SK-N-SH treated with all-trans-retinoic acid at 6 μM for 48 hours (cell line): ENCODE measurements at regions not wholly inside any gene's neighbourhood (a gene's known extent, or its start where the extent isn't known, plus 50 kb on each side); places are given as distances from the start of the nearest gene placed in this dataset.
A peak's percentile ranks its signal among the peaks of the same experiment; 100 is the strongest.

ENCODE experiments used
- ATAC-seq: fragments of 200-7000 bp; cut with Tn5 transposase; 3 replicates; pipeline ENCODE4 v1.9.1; 2020; ENCODE audit warnings: mild to moderate bottlenecking, moderate library complexity
- BACH2 ChIP-seq: fragments of 250-450 bp; sonication (Bioruptor Pico); IDR thresholded peaks from 2 replicates; pipeline ENCODE4 v1.9.0; 2021; ENCODE audit warnings: mild to moderate bottlenecking, borderline replicate concordance
- CSDC2 ChIP-seq: fragments of 250-450 bp; sonication (Bioruptor Pico); IDR thresholded peaks from 2 replicates; pipeline ENCODE4 v1.5.0; 2020; ENCODE audit warnings: mild to moderate bottlenecking, moderate library complexity
- CSRNP3 ChIP-seq: fragments of 250-450 bp; sonication (Bioruptor Pico); IDR thresholded peaks from 2 replicates; pipeline ENCODE4 v1.5.1; 2021; ENCODE audit warnings: mild to moderate bottlenecking, moderate library complexity
- ESRRG ChIP-seq: fragments of 250-450 bp; sonication (Bioruptor Pico); IDR thresholded peaks from 2 replicates; pipeline ENCODE4 v1.6.1; 2021; ENCODE audit warnings: mild to moderate bottlenecking
- GLIS3 ChIP-seq: fragments of 250-450 bp; sonication (Bioruptor Pico); IDR thresholded peaks from 2 replicates; pipeline ENCODE4 v1.5.0; 2020; ENCODE audit warnings: mild to moderate bottlenecking, moderate library complexity
- ISL1 ChIP-seq: fragments of 250-450 bp; sonication (Bioruptor Pico); IDR thresholded peaks from 2 replicates; pipeline ENCODE4 v2.1.2; 2022; ENCODE audit warnings: mild to moderate bottlenecking, moderate library complexity
- OSR1 ChIP-seq: fragments of 250-450 bp; sonication (Bioruptor Pico); IDR thresholded peaks from 2 replicates; pipeline ENCODE4 v1.8.0; 2022; ENCODE audit warnings: moderate library complexity, mild to moderate bottlenecking, inconsistent platforms
- PATZ1 ChIP-seq: fragments of 250-450 bp; sonication (Bioruptor Pico); IDR thresholded peaks from 2 replicates; pipeline ENCODE4 v1.8.0; 2020; ENCODE audit warnings: mild to moderate bottlenecking, moderate library complexity, borderline replicate concordance
- PPARA ChIP-seq: fragments of 250-450 bp; sonication (Bioruptor Pico); IDR thresholded peaks from 2 replicates; pipeline ENCODE4 v1.5.0; 2020; ENCODE audit warnings: mild to moderate bottlenecking, borderline replicate concordance
- RARB ChIP-seq: fragments of 250-450 bp; sonication (Bioruptor Pico); IDR thresholded peaks from 2 replicates; pipeline ENCODE4 v1.8.0; 2021; ENCODE audit warnings: mild to moderate bottlenecking, moderate library complexity
- SNAI2 ChIP-seq: fragments of 250-450 bp; sonication (Bioruptor Pico); IDR thresholded peaks from 2 replicates; pipeline ENCODE4 v1.5.0; 2020; ENCODE audit warnings: mild to moderate bottlenecking, moderate library complexity
- TCF4 ChIP-seq: fragments of 250-450 bp; sonication (Bioruptor Pico); IDR thresholded peaks from 2 replicates; pipeline ENCODE4 v1.8.0; 2021; ENCODE audit warnings: mild to moderate bottlenecking, moderate library complexity, borderline replicate concordance
- TOX ChIP-seq: fragments of 250-450 bp; sonication (Bioruptor Pico); IDR thresholded peaks from 2 replicates; pipeline ENCODE4 v1.8.0; 2021; ENCODE audit warnings: mild to moderate bottlenecking, moderate library complexity, borderline replicate concordance
- ZC3H10 ChIP-seq: fragments of 250-450 bp; sonication (Bioruptor Pico); IDR thresholded peaks from 2 replicates; pipeline ENCODE4 v1.5.1; 2021; ENCODE audit warnings: mild to moderate bottlenecking, moderate library complexity
- ZFP3 ChIP-seq: fragments of 250-450 bp; sonication (Bioruptor Pico); IDR thresholded peaks from 2 replicates; pipeline ENCODE4 v1.5.0; 2020; ENCODE audit warnings: mild to moderate bottlenecking, moderate library complexity
- ZNF565 ChIP-seq: fragments of 450-650 bp; formaldehyde crosslinking; conservative IDR thresholded peaks from 2 replicates; pipeline ENCODE4 v1.5.0; 2020; ENCODE audit warnings: low read depth, mild to moderate bottlenecking, moderate library complexity
- ZNF70 ChIP-seq: fragments of 450-650 bp; formaldehyde crosslinking; IDR thresholded peaks from 2 replicates; pipeline ENCODE4 v1.5.0; 2020; ENCODE audit warnings: mild to moderate bottlenecking, moderate library complexity
- ZNF8 ChIP-seq: fragments of 450-650 bp; formaldehyde crosslinking; IDR thresholded peaks from 2 replicates; pipeline ENCODE4 v1.5.0; 2020; ENCODE audit warnings: mild to moderate bottlenecking, moderate library complexity
- TF ChIP-seq, protein P1 (sequence below): fragments of 250-450 bp; sonication (Bioruptor Pico); IDR thresholded peaks from 2 replicates; pipeline ENCODE4 v1.8.0; 2021; ENCODE audit warnings: low read depth, mild to moderate bottlenecking, moderate library complexity, borderline replicate concordance
- TF ChIP-seq, protein P2 (sequence below): fragments of 250-450 bp; sonication (Bioruptor Pico); IDR thresholded peaks from 2 replicates; pipeline ENCODE4 v1.5.0; 2020; ENCODE audit warnings: mild to moderate bottlenecking, moderate library complexity

GRCh38 chr20:22442318-22442717 is 142.1 kb downstream of the FOXA2 start:
- TF ChIP-seq ZNF70 (CRISPR knock-in tag), result no peak
- TF ChIP-seq TOX (CRISPR knock-in tag), result no peak
- no peak for TF ChIP-seq GLIS3
- no peak for TF ChIP-seq TCF4 (CRISPR knock-in tag)
- no peak for TF ChIP-seq CSDC2 (CRISPR knock-in tag)
- TF ChIP-seq PPARA (CRISPR knock-in tag), result no peak
- TF ChIP-seq, protein P1, sequence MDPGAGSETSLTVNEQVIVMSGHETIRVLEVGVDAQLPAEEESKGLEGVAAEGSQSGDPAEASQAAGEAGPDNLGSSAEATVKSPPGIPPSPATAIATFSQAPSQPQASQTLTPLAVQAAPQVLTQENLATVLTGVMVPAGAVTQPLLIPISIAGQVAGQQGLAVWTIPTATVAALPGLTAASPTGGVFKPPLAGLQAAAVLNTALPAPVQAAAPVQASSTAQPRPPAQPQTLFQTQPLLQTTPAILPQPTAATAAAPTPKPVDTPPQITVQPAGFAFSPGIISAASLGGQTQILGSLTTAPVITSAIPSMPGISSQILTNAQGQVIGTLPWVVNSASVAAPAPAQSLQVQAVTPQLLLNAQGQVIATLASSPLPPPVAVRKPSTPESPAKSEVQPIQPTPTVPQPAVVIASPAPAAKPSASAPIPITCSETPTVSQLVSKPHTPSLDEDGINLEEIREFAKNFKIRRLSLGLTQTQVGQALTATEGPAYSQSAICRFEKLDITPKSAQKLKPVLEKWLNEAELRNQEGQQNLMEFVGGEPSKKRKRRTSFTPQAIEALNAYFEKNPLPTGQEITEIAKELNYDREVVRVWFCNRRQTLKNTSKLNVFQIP (CRISPR knock-in tag), result no peak
- no peak for TF ChIP-seq BACH2
- no peak for TF ChIP-seq ZFP3
- no peak for TF ChIP-seq ESRRG
- no peak for TF ChIP-seq SNAI2
- TF ChIP-seq RARB, result no peak
- no peak for TF ChIP-seq ZC3H10 (CRISPR knock-in tag)
- no peak for TF ChIP-seq ISL1 (CRISPR knock-in tag)
- TF ChIP-seq PATZ1 (CRISPR knock-in tag), result no peak
- TF ChIP-seq, all 23 proteins: peak for 0
- no peak for ATAC-seq

- peak; percentile 80 for ATAC-seq
- TF ChIP-seq OSR1 (CRISPR knock-in tag), result no peak
- TF ChIP-seq CSRNP3, result no peak
- TF ChIP-seq, protein P1 (CRISPR knock-in tag), result no peak
Observed at GRCh38 chr20:22438926-22439325, 145.4 kb downstream of the FOXA2 start.

- TF ChIP-seq ZNF70 (CRISPR knock-in tag) (no peak), SNAI2 (no peak), ZNF565 (no peak), CSRNP3 (no peak), BACH2 (no peak), TCF4 (CRISPR knock-in tag) (no peak), ZNF8 (CRISPR knock-in tag) (no peak), ZFP3 (no peak)
- TF ChIP-seq, protein P2, sequence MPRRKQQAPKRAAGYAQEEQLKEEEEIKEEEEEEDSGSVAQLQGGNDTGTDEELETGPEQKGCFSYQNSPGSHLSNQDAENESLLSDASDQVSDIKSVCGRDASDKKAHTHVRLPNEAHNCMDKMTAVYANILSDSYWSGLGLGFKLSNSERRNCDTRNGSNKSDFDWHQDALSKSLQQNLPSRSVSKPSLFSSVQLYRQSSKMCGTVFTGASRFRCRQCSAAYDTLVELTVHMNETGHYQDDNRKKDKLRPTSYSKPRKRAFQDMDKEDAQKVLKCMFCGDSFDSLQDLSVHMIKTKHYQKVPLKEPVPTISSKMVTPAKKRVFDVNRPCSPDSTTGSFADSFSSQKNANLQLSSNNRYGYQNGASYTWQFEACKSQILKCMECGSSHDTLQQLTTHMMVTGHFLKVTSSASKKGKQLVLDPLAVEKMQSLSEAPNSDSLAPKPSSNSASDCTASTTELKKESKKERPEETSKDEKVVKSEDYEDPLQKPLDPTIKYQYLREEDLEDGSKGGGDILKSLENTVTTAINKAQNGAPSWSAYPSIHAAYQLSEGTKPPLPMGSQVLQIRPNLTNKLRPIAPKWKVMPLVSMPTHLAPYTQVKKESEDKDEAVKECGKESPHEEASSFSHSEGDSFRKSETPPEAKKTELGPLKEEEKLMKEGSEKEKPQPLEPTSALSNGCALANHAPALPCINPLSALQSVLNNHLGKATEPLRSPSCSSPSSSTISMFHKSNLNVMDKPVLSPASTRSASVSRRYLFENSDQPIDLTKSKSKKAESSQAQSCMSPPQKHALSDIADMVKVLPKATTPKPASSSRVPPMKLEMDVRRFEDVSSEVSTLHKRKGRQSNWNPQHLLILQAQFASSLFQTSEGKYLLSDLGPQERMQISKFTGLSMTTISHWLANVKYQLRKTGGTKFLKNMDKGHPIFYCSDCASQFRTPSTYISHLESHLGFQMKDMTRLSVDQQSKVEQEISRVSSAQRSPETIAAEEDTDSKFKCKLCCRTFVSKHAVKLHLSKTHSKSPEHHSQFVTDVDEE, result no peak
- TF ChIP-seq, protein P1 (CRISPR knock-in tag), result no peak
- TF ChIP-seq, all 23 proteins: peak for 0
- no peak for ATAC-seq
Observed at GRCh38 chr20:22438346-22438745, 146.0 kb downstream of the FOXA2 start.
